Nephron progenitor cell (in vitro differentiated cells): ENCODE measurements at regions not wholly inside any gene's neighbourhood (a gene's known extent, or its start where the extent isn't known, plus 50 kb on each side); places are given as distances from the start of the nearest gene placed in this dataset.

Experiments
- DNase-seq: peaks from one replicate; pipeline ENCODE4 v3.0.0; 2021
- H3K27ac Mint-ChIP-seq: 2 replicates; pipeline ENCODE4 v1.8.0; 2021; ENCODE audit warnings: mild to moderate bottlenecking, moderate library complexity, mixed read lengths
- H3K27me3 Mint-ChIP-seq: 2 replicates; pipeline ENCODE4 v1.8.0; 2021; ENCODE audit warnings: mild to moderate bottlenecking, low read depth, mixed read lengths; ENCODE audit not compliant: poor library complexity
- H3K36me3 Mint-ChIP-seq: 2 replicates; pipeline ENCODE4 v1.8.0; 2021; ENCODE audit warnings: low read depth, mixed read lengths
- H3K4me1 Mint-ChIP-seq: 2 replicates; pipeline ENCODE4 v1.8.0; 2021; ENCODE audit warnings: mixed read lengths
- H3K4me3 Mint-ChIP-seq: 2 replicates; pipeline ENCODE4 v1.8.0; 2021; ENCODE audit warnings: mild to moderate bottlenecking, moderate library complexity, mixed read lengths
- H3K9me3 Mint-ChIP-seq: 2 replicates; pipeline ENCODE4 v1.8.0; 2021; ENCODE audit warnings: mild to moderate bottlenecking, moderate library complexity, mixed read lengths
- TF ChIP-seq, protein P1 (sequence below): fragments of 200-600 bp; sonication (generic); IDR thresholded peaks from 2 replicates; pipeline ENCODE4 v1.5.0; 2021; ENCODE audit warnings: antibody characterized with exemption

DNA sequence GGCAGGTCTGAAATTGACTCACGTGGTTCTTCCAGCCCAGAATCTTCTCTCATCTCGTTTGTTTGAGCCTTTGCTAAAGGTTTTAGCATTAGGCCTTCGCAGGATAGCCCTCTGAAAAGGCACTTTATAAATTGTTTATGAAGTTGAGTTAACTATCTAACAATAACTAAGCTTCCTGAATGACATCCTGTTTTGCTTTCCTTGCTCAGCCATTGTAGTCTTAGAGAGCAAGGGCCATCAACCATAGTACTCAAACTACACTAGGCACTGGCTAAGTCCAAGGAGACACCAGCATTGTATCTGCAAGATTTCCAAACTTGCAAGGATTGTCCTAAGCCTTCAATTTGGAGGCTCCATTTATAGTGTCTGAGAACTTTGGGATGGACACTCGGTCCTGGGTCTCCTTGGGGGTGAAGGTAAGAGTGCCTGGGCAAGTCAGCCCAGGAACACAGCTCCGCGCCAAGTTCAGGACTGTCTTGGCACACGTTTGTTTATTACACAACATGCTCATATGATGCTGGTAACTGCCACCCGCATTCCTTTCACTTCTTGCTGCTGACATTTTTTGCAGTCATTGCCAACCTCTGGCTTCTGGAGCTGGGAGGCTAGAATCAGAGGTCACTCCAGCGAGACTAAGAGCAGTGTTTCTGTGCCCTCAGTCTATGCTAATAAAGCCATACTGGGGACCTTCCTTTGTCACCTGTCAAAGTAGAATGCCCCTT lies 151.1 kb downstream of the ESM1 start:
- TF ChIP-seq, protein P1, sequence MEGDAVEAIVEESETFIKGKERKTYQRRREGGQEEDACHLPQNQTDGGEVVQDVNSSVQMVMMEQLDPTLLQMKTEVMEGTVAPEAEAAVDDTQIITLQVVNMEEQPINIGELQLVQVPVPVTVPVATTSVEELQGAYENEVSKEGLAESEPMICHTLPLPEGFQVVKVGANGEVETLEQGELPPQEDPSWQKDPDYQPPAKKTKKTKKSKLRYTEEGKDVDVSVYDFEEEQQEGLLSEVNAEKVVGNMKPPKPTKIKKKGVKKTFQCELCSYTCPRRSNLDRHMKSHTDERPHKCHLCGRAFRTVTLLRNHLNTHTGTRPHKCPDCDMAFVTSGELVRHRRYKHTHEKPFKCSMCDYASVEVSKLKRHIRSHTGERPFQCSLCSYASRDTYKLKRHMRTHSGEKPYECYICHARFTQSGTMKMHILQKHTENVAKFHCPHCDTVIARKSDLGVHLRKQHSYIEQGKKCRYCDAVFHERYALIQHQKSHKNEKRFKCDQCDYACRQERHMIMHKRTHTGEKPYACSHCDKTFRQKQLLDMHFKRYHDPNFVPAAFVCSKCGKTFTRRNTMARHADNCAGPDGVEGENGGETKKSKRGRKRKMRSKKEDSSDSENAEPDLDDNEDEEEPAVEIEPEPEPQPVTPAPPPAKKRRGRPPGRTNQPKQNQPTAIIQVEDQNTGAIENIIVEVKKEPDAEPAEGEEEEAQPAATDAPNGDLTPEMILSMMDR, result no peak
- no peak overlapping the region for H3K4me3 Mint-ChIP-seq
- H3K9me3 Mint-ChIP-seq, result no peaks in the 10 kb centered on the region
- no peaks in the 10 kb centered on the region for H3K36me3 Mint-ChIP-seq
- H3K27me3 Mint-ChIP-seq, result no peaks in the 10 kb centered on the region
- H3K27ac Mint-ChIP-seq, result no peak overlapping the region
- H3K4me1 Mint-ChIP-seq, result peaks cover 15% of the 10 kb centered on the region
- no peak for DNase-seq

DNA sequence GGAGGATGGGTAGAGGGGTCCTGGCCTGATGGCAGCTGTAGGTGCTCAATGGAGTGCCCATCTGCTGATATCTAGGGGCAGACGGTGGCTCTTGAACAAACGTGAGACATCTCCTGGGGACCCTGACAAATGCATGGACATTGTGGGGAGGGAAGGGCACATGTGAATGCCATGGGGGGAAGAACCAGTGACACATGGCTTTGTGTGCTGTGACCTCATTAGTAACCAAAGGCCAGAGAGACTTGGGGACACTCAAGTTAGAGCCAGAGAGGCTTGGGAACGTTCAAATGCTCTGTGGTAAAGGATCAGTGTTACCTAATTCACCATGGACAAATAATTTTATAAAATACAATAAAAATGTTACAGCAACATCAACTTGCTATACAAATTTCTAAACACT lies 151.8 kb downstream of the ESM1 start:
- Mint-ChIP-seq H3K4me3 (no peak overlapping the region), H3K27me3 (no peaks in the 10 kb centered on the region)
- TF ChIP-seq, protein P1, result no peak

DNA sequence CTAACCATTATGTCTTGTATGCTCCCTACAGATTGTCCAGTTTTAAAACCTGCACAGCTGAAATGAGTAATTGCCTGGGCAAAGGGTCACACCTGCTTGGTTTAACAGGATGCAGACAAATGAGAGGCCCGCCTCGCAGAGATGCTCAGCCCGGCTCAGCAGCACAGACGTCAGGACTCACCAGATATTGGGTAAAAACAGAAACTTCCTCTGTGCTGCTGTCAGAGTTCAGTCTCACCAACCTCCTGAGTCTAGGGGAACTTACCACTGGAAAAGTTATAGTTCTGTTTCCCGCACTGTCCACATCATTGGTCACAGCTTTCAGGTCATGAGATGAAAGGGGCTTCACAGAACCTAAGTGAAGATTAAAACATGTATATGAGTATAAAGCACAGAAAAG lies 152.5 kb downstream of the ESM1 start:
- Mint-ChIP-seq H3K4me1 (peaks cover 18% of the 10 kb centered on the region), H3K4me3 (no peak overlapping the region), H3K27me3 (no peaks in the 10 kb centered on the region), H3K27ac (no peak overlapping the region), H3K36me3 (no peaks in the 10 kb centered on the region), H3K9me3 (no peaks in the 10 kb centered on the region)
- TF ChIP-seq, protein P1, result no peak
- DNase-seq, result peak; percentile 7

More for the DNA sequence above, 151.8 kb downstream of the ESM1 start:
- no peak for DNase-seq
- Mint-ChIP-seq H3K36me3 (no peaks in the 10 kb centered on the region), H3K27ac (no peak overlapping the region), H3K9me3 (no peaks in the 10 kb centered on the region), H3K4me1 (peaks cover 18% of the 10 kb centered on the region)

DNA sequence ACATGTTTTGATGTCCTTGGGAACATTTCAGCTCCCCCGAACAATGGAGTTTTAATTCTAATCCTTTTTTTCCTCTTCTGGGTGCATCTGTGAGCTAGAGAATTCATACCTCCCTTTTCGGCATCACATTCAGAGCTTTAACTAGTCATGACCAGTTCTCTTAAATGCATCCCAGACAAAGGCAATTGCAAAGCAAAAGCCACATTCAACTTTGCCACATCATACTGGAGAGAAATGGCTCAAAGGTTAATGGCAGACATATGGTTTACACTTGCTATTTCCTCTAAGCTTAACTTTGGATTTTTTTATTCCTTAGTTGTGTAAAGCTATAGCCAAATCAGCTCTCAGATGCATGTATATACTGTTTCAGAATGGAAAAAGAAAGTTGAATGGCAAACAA lies 153.3 kb downstream of the ESM1 start:
- Mint-ChIP-seq H3K36me3 (peaks cover 3% of the 10 kb centered on the region), H3K27me3 (no peaks in the 10 kb centered on the region), H3K4me3 (no peak overlapping the region), H3K4me1 (peaks cover 18% of the 10 kb centered on the region), H3K27ac (peak overlapping the region; percentile 52), H3K9me3 (peaks cover 4% of the 10 kb centered on the region)
- TF ChIP-seq, protein P1, result no peak
- no peak for DNase-seq

GRCh38 chr5:54831233-54831632 lies 154.2 kb downstream of the ESM1 start:
- peaks cover 6% of the 10 kb centered on the region for H3K9me3 Mint-ChIP-seq
- H3K27ac Mint-ChIP-seq, result no peak overlapping the region
- DNase-seq, result no peak
- H3K4me3 Mint-ChIP-seq, result no peak overlapping the region
- H3K4me1 Mint-ChIP-seq, result peaks cover 18% of the 10 kb centered on the region
- H3K27me3 Mint-ChIP-seq, result no peaks in the 10 kb centered on the region
- H3K36me3 Mint-ChIP-seq, result peaks cover 6% of the 10 kb centered on the region
- TF ChIP-seq, protein P1, result no peak
